Epithelial cell of proximal tubule (primary cell): ENCODE measurements at regions not wholly inside any gene's neighbourhood (a gene's known extent, or its start where the extent isn't known, plus 50 kb on each side); places are given as distances from the start of the nearest gene placed in this dataset.

ENCODE experiments used
- DNase-seq: peaks from one replicate; pipeline ENCODE4 v3.0.0-alpha.2; 2011; ENCODE audit warnings: low read depth
- H3K4me3 ChIP-seq: 2 replicates; pipeline ENCODE4 v1.5.1; 2011; ENCODE audit warnings: low read depth, mild to moderate bottlenecking, low read length
- CTCF ChIP-seq: conservative IDR thresholded peaks from 2 replicates; pipeline ENCODE4 v1.5.1; 2012; ENCODE audit warnings: low read depth, mild to moderate bottlenecking, low read length

GRCh38 chr19:29016926-29017760, 195.8 kb downstream of the UQCRFS1 start:
- no peak for TF ChIP-seq CTCF
- no peak for DNase-seq
- no peak overlapping the region for H3K4me3 ChIP-seq

- DNase-seq = no peak
- no peak overlapping the region for H3K4me3 ChIP-seq
- no peak for TF ChIP-seq CTCF
These were observed 196.6 kb downstream of the UQCRFS1 start for GRCh38 chr19:29016353-29016752.

- no peak for DNase-seq
- no peak for TF ChIP-seq CTCF
- H3K4me3 ChIP-seq = no peak overlapping the region
These were observed 197.4 kb downstream of the UQCRFS1 start for GRCh38 chr19:29015569-29015968.

- no peak for DNase-seq
- no peak overlapping the region for H3K4me3 ChIP-seq
- TF ChIP-seq CTCF = peak; percentile 40
These were observed 198.0 kb downstream of the UQCRFS1 start for GRCh38 chr19:29014857-29015436.

GRCh38 chr19:29013988-29014387, 199.0 kb downstream of the UQCRFS1 start:
- TF ChIP-seq CTCF = no peak
- no peak for DNase-seq
- no peak overlapping the region for H3K4me3 ChIP-seq

- no peak overlapping the region for H3K4me3 ChIP-seq
- DNase-seq = no peak
- no peak for TF ChIP-seq CTCF
These were observed 199.6 kb downstream of the UQCRFS1 start for GRCh38 chr19:29013325-29013724.

GRCh38 chr19:29012457-29012856, 200.5 kb downstream of the UQCRFS1 start:
- no peak overlapping the region for H3K4me3 ChIP-seq
- DNase-seq = no peak
- no peak for TF ChIP-seq CTCF
